ENCODE measurements at regions not wholly inside any gene's neighbourhood (a gene's known extent, or its start where the extent isn't known, plus 50 kb on each side); places are given as distances from the start of the nearest gene placed in this dataset.

DNA sequence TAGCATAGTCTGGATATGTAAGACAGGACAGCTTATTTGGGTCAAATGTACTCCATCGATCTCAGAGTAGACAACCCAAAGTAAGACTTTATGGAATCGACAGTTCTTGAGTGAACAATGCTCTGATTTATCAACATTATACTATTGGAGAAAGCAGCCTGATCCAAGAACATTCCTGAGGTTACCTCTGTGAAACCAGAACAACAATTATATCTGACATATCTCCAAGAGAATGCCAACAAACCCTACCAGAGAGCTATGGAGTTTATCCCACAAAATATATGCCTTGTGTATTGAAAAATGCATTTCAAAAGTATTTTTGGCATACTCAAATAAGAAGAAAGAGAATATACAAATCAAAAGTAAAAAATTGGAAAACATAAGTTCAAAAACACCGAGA lies 1985.9 kb downstream of the EFNA5 start:
- intact Hi-C loops (cut with DNase I, micrococcal nuclease) = no loop called here
- no peak for ATAC-seq
- ChIA-PET CTCF (no interaction called here), POLR2A (no interaction called here)
- no peaks in the 10 kb centered on the region for H3K4me1 Mint-ChIP-seq
- H3K27me3 Mint-ChIP-seq = no peaks in the 10 kb centered on the region
- no peak overlapping the region for H3K27ac Mint-ChIP-seq
- peaks cover 4% of the 10 kb centered on the region for H3K9me3 Mint-ChIP-seq (ENCODE audit: low read depth)
- H3K4me3 Mint-ChIP-seq = no peak overlapping the region
- no peak for DNase-seq
- no peaks in the 10 kb centered on the region for H3K36me3 Mint-ChIP-seq (ENCODE audit: low read depth)

DNA sequence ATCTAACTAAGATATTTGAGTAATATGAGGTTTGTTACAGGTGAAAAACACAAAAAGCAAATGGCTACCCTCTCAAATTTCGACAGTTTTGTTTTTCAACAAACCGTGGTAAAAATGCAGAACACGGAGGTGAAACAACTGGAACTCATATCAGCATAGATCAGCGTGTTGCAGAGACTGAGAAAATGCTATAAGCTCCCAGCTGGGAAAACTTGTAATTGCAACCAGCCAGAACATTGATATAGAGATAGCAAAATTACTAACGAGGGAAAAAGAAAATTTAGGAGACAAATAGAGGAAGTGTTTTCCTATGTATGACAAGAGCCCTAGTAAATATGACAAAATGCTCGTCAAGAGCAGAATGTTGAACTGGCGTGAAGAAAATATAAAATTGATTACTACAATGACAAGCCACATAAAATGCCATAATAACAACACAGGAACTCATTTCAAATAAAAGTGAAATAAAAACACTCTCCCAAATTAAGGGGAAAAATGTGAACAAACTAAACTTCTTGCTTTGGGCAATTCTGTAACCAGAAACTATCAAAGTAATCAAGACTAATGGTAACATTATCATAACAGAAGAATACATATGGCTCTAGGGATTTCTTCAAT lies 1989.8 kb downstream of the EFNA5 start:
- no peaks in the 10 kb centered on the region for H3K27me3 Mint-ChIP-seq
- POLR2A ChIA-PET = no interaction called here
- DNase-seq (no peak), ATAC-seq (no peak)
- H3K4me1 Mint-ChIP-seq = no peaks in the 10 kb centered on the region
- intact Hi-C loops (cut with DNase I, micrococcal nuclease) = no loop called here
- H3K4me3 Mint-ChIP-seq = no peak overlapping the region
- no peaks in the 10 kb centered on the region for H3K36me3 Mint-ChIP-seq (ENCODE audit: low read depth)
- H3K27ac Mint-ChIP-seq = no peak overlapping the region
- CTCF ChIA-PET = no interaction called here
- peaks cover 4% of the 10 kb centered on the region for H3K9me3 Mint-ChIP-seq (ENCODE audit: low read depth)

DNA sequence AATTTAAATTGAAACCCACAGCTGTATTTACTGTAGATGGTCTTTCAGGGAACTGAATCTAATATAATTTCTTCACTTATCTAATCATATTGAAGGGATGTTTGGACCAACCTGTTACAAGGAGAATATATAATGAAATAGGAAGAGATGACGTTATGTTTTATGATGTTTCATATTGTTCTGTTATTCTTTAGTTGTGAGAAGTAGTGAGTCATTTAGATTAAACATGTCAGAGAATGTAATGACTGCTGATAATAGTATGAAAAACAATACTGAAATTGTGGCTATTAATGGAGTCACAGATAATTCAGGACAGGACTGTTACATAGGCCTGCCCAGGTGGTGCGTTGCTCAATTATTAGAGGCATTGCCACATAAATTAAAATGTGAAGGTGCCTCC lies 1993.4 kb downstream of the EFNA5 start:
- ATAC-seq (no peak), DNase-seq (no peak)
- Mint-ChIP-seq H3K4me1 (no peaks in the 10 kb centered on the region), H3K27ac (no peak overlapping the region), H3K27me3 (no peaks in the 10 kb centered on the region), H3K36me3 (ENCODE audit: low read depth) (no peaks in the 10 kb centered on the region), H3K9me3 (ENCODE audit: low read depth) (peaks cover 3% of the 10 kb centered on the region), H3K4me3 (no peak overlapping the region)
- POLR2A ChIA-PET = no interaction called here
- intact Hi-C loops (cut with DNase I, micrococcal nuclease) = no loop called here
- CTCF ChIA-PET = no interaction called here

DNA sequence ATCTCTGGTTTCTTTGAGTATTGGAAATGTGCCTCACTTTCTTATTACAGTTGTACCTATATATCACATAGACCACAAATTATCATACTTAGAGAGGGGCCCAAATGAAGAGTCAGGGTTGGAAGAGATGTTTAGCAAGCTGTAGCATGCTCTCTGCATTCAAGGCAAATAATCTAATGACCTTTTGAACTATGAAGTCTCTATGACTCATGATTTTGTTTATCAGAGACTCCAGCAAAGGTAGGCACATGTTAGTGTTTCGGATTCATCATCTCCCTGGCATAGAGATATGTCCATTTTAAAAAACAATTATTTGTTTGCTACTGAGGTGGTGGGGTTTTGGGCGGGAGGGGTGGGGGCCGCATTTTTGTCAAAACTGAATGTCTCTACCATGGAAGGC lies 2000.1 kb downstream of the EFNA5 start:
- no peak overlapping the region for H3K27ac Mint-ChIP-seq

DNA sequence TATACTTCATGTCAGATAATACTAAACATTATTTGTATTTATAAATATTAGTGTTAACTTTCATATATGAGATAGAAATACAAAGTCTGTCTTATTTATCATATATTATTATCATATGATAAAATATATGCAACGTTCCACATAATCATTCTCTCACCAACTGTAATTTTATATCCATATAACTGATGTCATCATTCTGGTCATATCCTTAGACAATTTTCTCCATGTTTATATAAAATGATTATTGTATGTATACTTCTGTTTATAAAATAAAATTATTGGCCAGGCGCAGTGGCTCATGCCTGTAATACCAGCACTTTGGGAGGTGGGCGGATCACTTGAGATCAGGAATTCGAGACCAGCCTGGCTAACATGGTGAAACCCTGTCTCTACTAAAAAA lies 2007.1 kb downstream of the EFNA5 start:
- DNase-seq = no peak
- ChIA-PET CTCF (no interaction called here), POLR2A (no interaction called here)
- Mint-ChIP-seq H3K36me3 (ENCODE audit: low read depth) (no peaks in the 10 kb centered on the region), H3K9me3 (ENCODE audit: low read depth) (peaks cover 16% of the 10 kb centered on the region), H3K27ac (no peak overlapping the region), H3K27me3 (no peaks in the 10 kb centered on the region), H3K4me3 (no peak overlapping the region), H3K4me1 (no peaks in the 10 kb centered on the region)
- intact Hi-C loops (cut with DNase I, micrococcal nuclease) = no loop called here
- no peak for ATAC-seq

More for the DNA sequence above, 2000.1 kb downstream of the EFNA5 start:
- DNase-seq = no peak
- intact Hi-C loops (cut with DNase I, micrococcal nuclease) = no loop called here
- no peak for ATAC-seq
- H3K27me3 Mint-ChIP-seq = no peaks in the 10 kb centered on the region
- CTCF ChIA-PET = no interaction called here
- POLR2A ChIA-PET = no interaction called here
- H3K4me3 Mint-ChIP-seq = no peak overlapping the region
- no peaks in the 10 kb centered on the region for H3K36me3 Mint-ChIP-seq (ENCODE audit: low read depth)
- no peaks in the 10 kb centered on the region for H3K4me1 Mint-ChIP-seq
- peaks cover 23% of the 10 kb centered on the region for H3K9me3 Mint-ChIP-seq (ENCODE audit: low read depth)

DNA sequence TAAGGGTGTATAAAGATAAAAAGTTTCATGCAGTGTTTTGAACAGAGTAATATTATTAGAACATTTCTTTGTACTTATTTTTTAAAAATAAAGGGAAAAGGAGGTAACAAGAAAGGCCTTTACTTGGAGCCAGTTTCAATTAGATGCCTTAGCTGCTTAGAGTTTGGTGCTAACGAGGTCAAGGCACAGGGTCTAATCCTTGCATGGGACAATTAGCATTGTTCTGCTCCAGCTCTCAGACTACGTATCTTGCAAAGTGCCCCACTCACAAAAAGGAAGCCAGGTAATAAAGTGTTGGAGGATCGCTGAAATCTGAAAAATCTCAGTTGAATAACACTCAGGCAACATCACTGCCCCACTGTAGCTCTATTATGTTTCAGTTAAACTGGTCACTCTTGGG lies 2011.3 kb downstream of the EFNA5 start:
- Mint-ChIP-seq H3K4me3 (no peak overlapping the region), H3K4me1 (no peaks in the 10 kb centered on the region), H3K27me3 (no peaks in the 10 kb centered on the region), H3K27ac (no peak overlapping the region), H3K9me3 (ENCODE audit: low read depth) (no peaks in the 10 kb centered on the region), H3K36me3 (ENCODE audit: low read depth) (no peaks in the 10 kb centered on the region)
- DNase-seq (no peak), ATAC-seq (no peak)
- ChIA-PET CTCF (no interaction called here), POLR2A (no interaction called here)
- intact Hi-C loops (cut with DNase I, micrococcal nuclease) = no loop called here

DNA sequence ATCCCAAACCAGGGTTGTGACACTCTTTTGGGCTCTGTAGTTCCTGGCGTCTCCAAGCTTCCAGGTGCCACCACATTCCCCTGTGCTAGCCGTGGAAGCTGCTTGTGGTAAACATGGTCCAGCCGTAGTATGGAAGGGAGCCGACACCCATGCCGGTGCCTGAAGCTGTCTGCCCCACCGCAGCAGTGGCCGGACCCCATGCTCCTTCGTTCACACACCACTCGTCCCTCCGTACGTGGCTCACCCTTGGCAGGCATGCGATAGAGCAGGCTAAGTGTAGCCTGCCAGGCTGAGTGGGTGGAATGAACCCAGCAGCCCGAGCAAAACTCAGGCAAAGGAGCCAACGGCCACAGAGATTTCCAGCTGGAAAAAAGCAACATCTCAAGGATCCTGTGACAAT lies 2030.4 kb downstream of the EFNA5 start:
- CTCF ChIA-PET = no interaction called here
- no peaks in the 10 kb centered on the region for H3K4me1 Mint-ChIP-seq
- ATAC-seq = no peak
- no peak overlapping the region for H3K27ac Mint-ChIP-seq
- H3K36me3 Mint-ChIP-seq (ENCODE audit: low read depth) = no peaks in the 10 kb centered on the region
- POLR2A ChIA-PET = no interaction called here
- H3K9me3 Mint-ChIP-seq (ENCODE audit: low read depth) = peaks cover 12% of the 10 kb centered on the region
- no peaks in the 10 kb centered on the region for H3K27me3 Mint-ChIP-seq
- intact Hi-C loops (cut with DNase I, micrococcal nuclease) = no loop called here
- H3K4me3 Mint-ChIP-seq = no peak overlapping the region
- no peak for DNase-seq

DNA sequence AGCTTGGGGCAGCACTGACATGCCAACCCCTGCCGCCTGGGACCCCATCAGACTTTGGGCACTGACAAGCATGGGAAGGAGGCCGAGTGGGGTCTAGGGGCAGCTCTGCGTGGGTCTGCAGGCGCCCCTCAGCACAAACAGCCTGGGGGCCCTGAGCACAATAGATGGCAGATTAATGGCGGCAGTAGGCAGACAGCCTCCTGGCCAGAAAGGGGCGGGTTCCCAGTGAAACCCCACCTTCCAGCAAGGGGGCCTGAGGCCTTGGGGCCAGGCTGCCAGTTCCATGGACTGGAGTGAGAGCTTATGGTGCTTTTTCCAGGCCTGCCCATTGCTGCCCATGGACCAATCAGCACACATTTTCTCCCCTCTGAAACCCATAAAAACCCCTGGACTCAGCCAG lies 2031.2 kb downstream of the EFNA5 start:
- Mint-ChIP-seq H3K4me1 (no peaks in the 10 kb centered on the region), H3K4me3 (no peak overlapping the region), H3K27ac (no peak overlapping the region), H3K27me3 (no peaks in the 10 kb centered on the region), H3K36me3 (ENCODE audit: low read depth) (no peaks in the 10 kb centered on the region), H3K9me3 (ENCODE audit: low read depth) (peaks cover 12% of the 10 kb centered on the region)
- no peak for ATAC-seq
- intact Hi-C loops (cut with DNase I, micrococcal nuclease) = no loop called here
- ChIA-PET POLR2A (no interaction called here), CTCF (no interaction called here)
- DNase-seq = no peak

DNA sequence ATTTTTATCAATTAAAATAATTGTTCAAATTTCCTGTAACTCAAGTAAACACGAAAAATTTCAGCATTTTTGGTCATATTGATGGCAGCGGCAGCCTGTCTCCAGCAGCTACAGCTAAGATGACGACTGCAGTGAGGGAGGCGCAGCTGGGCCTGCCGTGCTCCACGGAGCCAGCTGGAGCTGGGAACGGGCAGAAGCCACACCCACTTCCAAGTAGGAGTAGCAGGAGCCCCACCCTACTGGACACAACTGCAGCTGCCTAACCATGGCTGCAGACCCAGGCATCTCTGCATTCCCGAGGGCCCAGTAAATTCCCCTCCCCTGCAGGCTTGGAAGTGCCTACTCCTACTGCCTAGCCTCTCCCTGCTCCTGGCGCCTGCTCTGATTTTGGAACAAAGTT lies 2031.7 kb downstream of the EFNA5 start:
- ChIA-PET CTCF (no interaction called here), POLR2A (no interaction called here)
- ATAC-seq (no peak), DNase-seq (no peak)
- intact Hi-C loops (cut with DNase I, micrococcal nuclease) = no loop called here
- Mint-ChIP-seq H3K27ac (no peak overlapping the region), H3K4me3 (no peak overlapping the region), H3K27me3 (no peaks in the 10 kb centered on the region), H3K36me3 (ENCODE audit: low read depth) (no peaks in the 10 kb centered on the region), H3K4me1 (no peaks in the 10 kb centered on the region), H3K9me3 (ENCODE audit: low read depth) (peaks cover 12% of the 10 kb centered on the region)

DNA sequence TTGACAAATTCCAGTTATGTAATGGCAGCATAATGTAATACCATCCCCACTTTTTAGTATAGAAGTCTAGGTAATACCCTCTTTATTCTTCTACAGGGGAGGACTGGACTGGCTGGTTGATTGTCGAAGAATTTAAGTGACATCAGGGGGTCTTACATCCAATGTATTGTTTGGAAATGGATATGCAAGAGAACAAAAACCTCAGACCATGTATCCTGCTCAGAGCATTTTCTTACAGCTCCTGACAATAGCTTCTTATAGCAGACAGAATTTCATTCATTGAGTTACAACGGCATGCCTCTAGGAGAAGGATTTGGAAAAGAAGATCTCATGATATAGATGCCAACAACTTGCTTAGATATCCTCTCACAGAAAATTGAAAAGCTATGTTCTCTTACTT lies 2032.3 kb downstream of the EFNA5 start:
- ChIA-PET CTCF (no interaction called here), POLR2A (no interaction called here)
- H3K4me1 Mint-ChIP-seq = no peaks in the 10 kb centered on the region
- no peaks in the 10 kb centered on the region for H3K36me3 Mint-ChIP-seq (ENCODE audit: low read depth)
- no peak for DNase-seq
- no peak for ATAC-seq
- no peaks in the 10 kb centered on the region for H3K27me3 Mint-ChIP-seq
- H3K9me3 Mint-ChIP-seq (ENCODE audit: low read depth) = peaks cover 12% of the 10 kb centered on the region
- H3K4me3 Mint-ChIP-seq = no peak overlapping the region
- intact Hi-C loops (cut with DNase I, micrococcal nuclease) = no loop called here
- H3K27ac Mint-ChIP-seq = no peak overlapping the region

DNA sequence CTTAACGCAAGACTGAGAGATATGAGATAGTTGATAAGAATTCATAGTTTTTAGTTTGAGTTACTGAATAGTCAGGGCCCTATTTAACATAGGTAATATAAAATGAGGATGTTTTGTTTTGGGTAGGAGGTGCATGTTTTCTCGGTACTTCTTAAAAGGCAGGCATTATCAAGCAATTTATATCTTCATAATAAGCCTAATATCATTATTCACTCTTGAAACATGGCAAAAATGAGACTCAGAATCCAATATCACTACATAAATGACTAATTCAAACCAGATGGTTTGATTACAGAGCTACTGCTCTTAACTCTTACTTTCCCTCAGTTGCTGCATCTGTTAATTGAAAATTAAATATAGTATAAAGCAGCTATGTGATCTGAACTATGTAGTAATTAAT lies 2038.7 kb downstream of the EFNA5 start:
- Mint-ChIP-seq H3K27me3 (no peaks in the 10 kb centered on the region), H3K27ac (no peak overlapping the region), H3K9me3 (ENCODE audit: low read depth) (peaks cover 8% of the 10 kb centered on the region), H3K4me1 (no peaks in the 10 kb centered on the region), H3K36me3 (ENCODE audit: low read depth) (no peaks in the 10 kb centered on the region), H3K4me3 (no peak overlapping the region)
- DNase-seq (no peak), ATAC-seq (no peak)
- ChIA-PET POLR2A (interaction anchor here (0.7 kb wide), 1 partner anchor 414 kb away, joined by 4 read pairs; no protein-coding TSS in a partner anchor), CTCF (no interaction called here)
- intact Hi-C loops (cut with DNase I, micrococcal nuclease) = no loop called here

DNA sequence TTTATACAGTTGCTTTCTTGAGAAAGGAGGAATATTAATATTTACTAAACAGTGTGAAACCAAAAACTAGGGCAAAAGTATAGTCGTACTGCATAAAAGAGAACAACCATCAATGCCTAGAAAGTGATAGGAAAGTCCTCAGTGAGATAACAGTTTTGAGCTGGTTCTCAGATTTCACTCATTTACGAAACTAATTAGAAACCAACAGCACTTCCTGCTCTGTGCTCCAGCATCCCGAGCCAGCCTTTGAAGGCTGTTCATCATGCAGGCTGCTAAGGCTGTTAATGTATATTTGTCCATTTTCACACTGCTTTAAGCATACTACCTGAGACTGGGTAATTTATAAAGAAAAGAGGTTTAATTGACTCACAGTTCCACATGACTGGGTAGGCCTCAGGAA lies 2039.9 kb downstream of the EFNA5 start:
- intact Hi-C loops (cut with DNase I, micrococcal nuclease) = no loop called here
- ChIA-PET POLR2A (no interaction called here), CTCF (no interaction called here)
- Mint-ChIP-seq H3K4me3 (no peak overlapping the region), H3K9me3 (ENCODE audit: low read depth) (peaks cover 8% of the 10 kb centered on the region), H3K4me1 (no peaks in the 10 kb centered on the region), H3K36me3 (ENCODE audit: low read depth) (no peaks in the 10 kb centered on the region), H3K27me3 (no peaks in the 10 kb centered on the region), H3K27ac (no peak overlapping the region)
- ATAC-seq (no peak), DNase-seq (no peak)

DNA sequence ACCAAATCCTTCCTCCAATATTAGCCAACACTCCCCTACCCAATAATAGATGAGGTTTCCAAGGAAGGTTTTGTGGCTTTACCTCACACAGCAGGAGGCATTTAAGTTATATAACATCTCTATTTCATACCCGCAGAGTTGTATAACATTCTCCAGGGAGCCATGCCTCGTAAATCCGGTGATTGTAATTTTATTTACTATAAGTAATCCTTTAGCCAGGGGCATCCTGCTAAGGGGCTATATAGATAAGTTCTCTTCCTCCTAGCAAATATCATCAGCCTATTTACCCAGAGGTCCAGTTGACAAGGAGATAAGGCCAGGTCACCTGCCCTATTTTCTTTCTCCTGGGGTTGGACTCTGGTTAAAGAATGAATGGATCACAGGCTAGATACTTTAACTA lies 2051.0 kb downstream of the EFNA5 start:
- DNase-seq = no peak
- Mint-ChIP-seq H3K27ac (no peak overlapping the region), H3K27me3 (no peaks in the 10 kb centered on the region), H3K4me3 (no peak overlapping the region), H3K36me3 (ENCODE audit: low read depth) (no peaks in the 10 kb centered on the region), H3K9me3 (ENCODE audit: low read depth) (peaks cover 3% of the 10 kb centered on the region), H3K4me1 (no peaks in the 10 kb centered on the region)
- ChIA-PET CTCF (no interaction called here), POLR2A (no interaction called here)
- intact Hi-C loops (cut with DNase I, micrococcal nuclease) = no loop called here
- ATAC-seq = no peak
